ENCODE measurements at regions not wholly inside any gene's neighbourhood (a gene's known extent, or its start where the extent isn't known, plus 50 kb on each side); places are given as distances from the start of the nearest gene placed in this dataset.
A peak's percentile ranks its signal among the peaks of the same experiment; 100 is the strongest.

DNA sequence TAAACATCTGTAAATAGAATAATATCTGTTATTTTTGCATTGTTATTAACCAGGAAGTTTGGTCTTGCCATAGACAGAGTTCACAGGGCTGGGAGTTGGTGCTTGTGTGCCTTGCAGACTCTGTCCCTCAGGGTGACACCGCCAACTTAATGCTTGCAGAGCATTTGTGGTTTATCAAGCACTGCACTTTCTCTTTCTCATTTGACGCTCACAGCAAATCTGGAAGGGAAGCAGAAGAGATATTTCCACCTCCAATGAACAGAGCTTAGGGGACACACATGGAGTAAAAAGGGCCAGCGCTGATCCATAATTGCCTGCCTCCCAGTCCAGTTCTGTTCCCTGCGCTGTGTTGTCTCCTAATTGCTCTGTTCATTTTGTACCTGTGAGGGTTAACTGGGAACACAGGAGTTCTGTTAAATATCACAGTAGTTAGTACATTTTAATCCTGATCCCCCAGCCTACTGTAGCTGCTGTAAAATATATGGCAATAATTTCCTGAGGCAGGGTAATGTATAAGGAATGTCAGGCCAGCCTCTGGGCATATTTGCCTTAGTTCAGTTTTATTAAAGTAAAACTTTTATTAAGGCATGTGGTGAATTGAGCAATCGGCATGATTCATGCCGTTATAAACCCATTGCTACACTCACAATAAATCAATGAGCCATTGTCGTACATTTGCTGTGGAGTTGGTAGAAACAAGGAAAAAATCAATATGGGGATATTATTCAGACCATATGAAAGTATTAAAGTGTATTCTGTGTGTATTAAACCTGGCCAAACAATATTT is 182.5 kb upstream of the OSR1 start:
- Histone ChIP-seq H3K4me2 (ENCODE audit: unreplicated experiment) (peak overlapping the region; percentile 59), H3K4me1 (ENCODE audit: insufficient read depth) (peaks cover 64% of the 10 kb centered on the region), H3K36me3 (ENCODE audit: low read depth) (no peaks in the 10 kb centered on the region), H3F3A (ENCODE audit: insufficient read depth) (peaks cover 45% of the 10 kb centered on the region), H3K4me3 (peak overlapping the region; percentile 36), H3K27me3 (replicated peaks; ENCODE audit: insufficient read depth) (no peaks in the 10 kb centered on the region), H3K9me2 (ENCODE audit: insufficient read depth) (peaks cover 5% of the 10 kb centered on the region; the same call in 1 of the 2 replicates), H3K27ac (peak overlapping the region; percentile 59), H3K79me2 (ENCODE audit: insufficient read depth) (no peaks in the 10 kb centered on the region), H2AFZ (no peak overlapping the region), H3K9ac (peak overlapping the region; percentile 27), H3K9me3 (ENCODE audit: low read depth) (no peaks in the 10 kb centered on the region), H4K20me1 (ENCODE audit: insufficient read depth) (no peaks in the 10 kb centered on the region)
- in situ Hi-C loops (cut with MboI): no loop called here
- WGBS, 2 experiments (ENCODE audit: low coverage in 1 of 2, low lambda C conversion rate in 2 of 2, missing lambda C conversion rate in 2 of 2): 11 to 13% methylated on average over 7 of the region's 7 CpGs
- TF ChIP-seq EZH2 (IDR thresholded peaks at IDR 0.05; ENCODE audit: insufficient read depth, poor library complexity, severe bottlenecking) (no peak), EZH2phosphoT487 (IDR thresholded peaks at IDR 0.05; ENCODE audit: insufficient read depth, low read depth) (no peak)
- peak; percentile 95 for DNase-seq

DNA sequence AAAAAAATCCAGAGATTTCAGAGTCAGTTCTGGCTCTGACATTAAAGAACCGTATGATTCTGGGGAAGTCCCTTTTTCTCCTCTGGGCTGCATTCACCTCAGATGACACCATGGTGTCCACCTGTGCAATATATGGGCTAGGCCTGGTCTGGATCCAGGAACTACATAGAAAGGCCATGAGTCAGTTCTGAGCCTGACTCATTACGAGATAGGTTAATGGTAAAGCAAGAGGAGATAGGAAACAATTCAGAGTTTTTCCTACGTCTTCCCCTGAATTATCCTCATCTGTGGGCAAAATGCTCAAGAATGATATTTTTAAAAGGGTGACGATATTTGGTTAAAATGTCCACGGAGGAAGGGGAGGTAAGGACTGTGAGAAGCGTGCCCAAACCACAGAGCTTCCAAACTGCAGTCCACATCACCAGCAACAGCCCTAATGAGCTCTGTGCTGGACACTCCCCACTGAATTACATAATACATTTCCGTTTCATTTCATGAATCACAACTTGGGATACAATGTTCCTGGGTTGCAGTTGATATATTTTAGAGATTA is 180.1 kb upstream of the OSR1 start:
- no peaks in the 10 kb centered on the region for H3K27me3 ChIP-seq (replicated peaks; ENCODE audit: insufficient read depth)
- in situ Hi-C loops (cut with MboI): no loop called here
- 0% methylated on average over 7 of the region's 7 CpGs for WGBS, 2 experiments (ENCODE audit: low coverage in 1 of 2, low lambda C conversion rate in 2 of 2, missing lambda C conversion rate in 2 of 2)
- H3F3A ChIP-seq (ENCODE audit: insufficient read depth): peaks cover 37% of the 10 kb centered on the region
- H3K9me3 ChIP-seq (ENCODE audit: low read depth): no peaks in the 10 kb centered on the region
- peak overlapping the region; percentile 65 for H3K4me2 ChIP-seq (ENCODE audit: unreplicated experiment)
- no peaks in the 10 kb centered on the region for H3K9me2 ChIP-seq (ENCODE audit: insufficient read depth)
- no peaks in the 10 kb centered on the region for H3K36me3 ChIP-seq (ENCODE audit: low read depth)
- peak overlapping the region; percentile 30 for H3K4me3 ChIP-seq
- H4K20me1 ChIP-seq (ENCODE audit: insufficient read depth): no peaks in the 10 kb centered on the region
- H3K79me2 ChIP-seq (ENCODE audit: insufficient read depth): no peaks in the 10 kb centered on the region
- peaks cover 55% of the 10 kb centered on the region for H3K4me1 ChIP-seq (ENCODE audit: insufficient read depth)
- peak; percentile 92 for DNase-seq
- peak overlapping the region; percentile 70 for H3K27ac ChIP-seq
- no peak for TF ChIP-seq EZH2phosphoT487 (IDR thresholded peaks at IDR 0.05; ENCODE audit: insufficient read depth, low read depth)
- peak overlapping the region; percentile 33; the same call in 1 of the 2 replicates for H3K9ac ChIP-seq
- H2AFZ ChIP-seq: no peak overlapping the region

DNA sequence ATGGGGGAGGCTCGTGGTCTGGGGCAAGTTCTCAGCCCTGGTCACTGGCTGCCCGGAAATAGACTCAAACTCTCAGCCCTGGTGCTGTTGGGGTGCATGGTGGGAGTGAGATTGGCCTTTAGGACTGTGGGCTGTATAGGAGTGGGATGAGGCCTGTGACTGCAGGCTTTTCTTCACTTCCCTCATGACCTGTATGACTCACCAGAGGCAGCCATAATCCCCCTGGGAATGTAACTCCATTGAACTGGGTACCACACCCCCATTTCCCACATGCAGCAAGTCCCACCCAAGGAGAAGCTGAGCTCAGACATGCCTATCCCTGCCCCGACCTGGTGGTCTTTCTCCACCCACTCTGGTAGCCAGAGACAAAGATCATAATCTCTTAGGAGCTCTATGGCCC is 177.7 kb upstream of the OSR1 start:
- in situ Hi-C loops (cut with MboI): no loop called here
- Histone ChIP-seq H3K4me2 (ENCODE audit: unreplicated experiment) (no peak overlapping the region), H3K9ac (no peak overlapping the region), H3K36me3 (ENCODE audit: low read depth) (no peaks in the 10 kb centered on the region), H4K20me1 (ENCODE audit: insufficient read depth) (no peaks in the 10 kb centered on the region), H3K27ac (no peak overlapping the region), H3K27me3 (replicated peaks; ENCODE audit: insufficient read depth) (no peaks in the 10 kb centered on the region), H3K9me2 (ENCODE audit: insufficient read depth) (no peaks in the 10 kb centered on the region), H3K9me3 (ENCODE audit: low read depth) (no peaks in the 10 kb centered on the region), H2AFZ (no peak overlapping the region), H3F3A (ENCODE audit: insufficient read depth) (peaks cover 29% of the 10 kb centered on the region), H3K4me1 (ENCODE audit: insufficient read depth) (peaks cover 32% of the 10 kb centered on the region), H3K79me2 (ENCODE audit: insufficient read depth) (no peaks in the 10 kb centered on the region), H3K4me3 (no peak overlapping the region)
- 90 to 94% methylated on average over 3 of the region's 3 CpGs for WGBS, 2 experiments (ENCODE audit: low coverage in 1 of 2, low lambda C conversion rate in 2 of 2, missing lambda C conversion rate in 2 of 2)
- TF ChIP-seq EZH2 (IDR thresholded peaks at IDR 0.05; ENCODE audit: insufficient read depth, poor library complexity, severe bottlenecking): no peak
- no peak for TF ChIP-seq EZH2phosphoT487 (IDR thresholded peaks at IDR 0.05; ENCODE audit: insufficient read depth, low read depth)
- DNase-seq: peak; percentile 31

DNA sequence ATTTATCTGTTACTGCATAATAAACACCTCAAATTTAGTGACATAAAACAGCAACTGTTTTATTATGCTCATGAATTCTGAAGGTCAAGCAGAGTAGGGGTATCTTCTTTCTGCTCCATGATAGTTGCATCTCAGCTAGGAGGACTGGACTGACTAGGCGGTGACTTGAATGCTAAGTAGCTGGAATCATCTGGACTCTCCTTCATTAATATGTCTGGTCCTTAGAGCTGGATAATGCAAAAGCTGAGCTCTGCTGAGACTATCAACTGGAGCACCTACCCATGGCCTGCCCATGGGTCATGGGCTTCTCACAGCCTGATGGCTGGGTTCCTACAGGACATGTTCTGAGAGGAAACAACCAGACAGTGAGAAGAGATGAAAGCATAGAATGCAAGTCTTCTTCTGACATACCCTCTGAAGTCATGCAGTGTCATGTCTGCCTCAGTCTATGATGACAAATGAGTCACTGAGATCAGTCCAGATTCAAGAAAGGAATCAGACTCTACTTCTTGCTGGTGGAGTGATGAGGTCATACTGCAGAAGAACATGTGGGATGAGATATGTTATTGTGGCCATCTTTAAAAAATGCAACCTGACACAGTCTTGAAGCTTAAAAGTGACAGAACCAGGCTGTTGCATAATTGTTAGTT is 174.2 kb upstream of the OSR1 start:
- Histone ChIP-seq H3K27me3 (replicated peaks; ENCODE audit: insufficient read depth) (no peaks in the 10 kb centered on the region), H3K4me3 (no peak overlapping the region), H4K20me1 (ENCODE audit: insufficient read depth) (no peaks in the 10 kb centered on the region), H3K79me2 (ENCODE audit: insufficient read depth) (no peaks in the 10 kb centered on the region), H3K27ac (no peak overlapping the region), H3K9me3 (ENCODE audit: low read depth) (no peaks in the 10 kb centered on the region), H2AFZ (no peak overlapping the region), H3F3A (ENCODE audit: insufficient read depth) (peaks cover 5% of the 10 kb centered on the region; the same call in 1 of the 2 replicates), H3K9ac (no peak overlapping the region), H3K4me1 (ENCODE audit: insufficient read depth) (peaks cover under 1% of the 10 kb centered on the region), H3K36me3 (ENCODE audit: low read depth) (no peaks in the 10 kb centered on the region), H3K9me2 (ENCODE audit: insufficient read depth) (no peaks in the 10 kb centered on the region), H3K4me2 (ENCODE audit: unreplicated experiment) (no peak overlapping the region)
- in situ Hi-C loops (cut with MboI): no loop called here
- WGBS, 2 experiments (ENCODE audit: low coverage in 1 of 2, low lambda C conversion rate in 2 of 2, missing lambda C conversion rate in 2 of 2): 93 to 100% methylated on average over 1 of the region's 1 CpG
- TF ChIP-seq EZH2 (IDR thresholded peaks at IDR 0.05; ENCODE audit: insufficient read depth, poor library complexity, severe bottlenecking) (no peak), EZH2phosphoT487 (IDR thresholded peaks at IDR 0.05; ENCODE audit: insufficient read depth, low read depth) (no peak)
- peak; percentile 66 for DNase-seq
